ENCODE measurements at regions not wholly inside any gene's neighbourhood (a gene's known extent, or its start where the extent isn't known, plus 50 kb on each side); places are given as distances from the start of the nearest gene placed in this dataset.

GRCh38 chr4:90069151-90069550, 58.0 kb upstream of the CCSER1 start:
- POLR2A ChIA-PET, result no interaction called here
- no peak for ATAC-seq
- peaks cover 0 to 14% (median 0%) of the 10 kb centered on the region in 5 donors for H3K27me3 Mint-ChIP-seq
- H3K4me1 Mint-ChIP-seq, result peaks cover 0 to 10% (median 0%) of the 10 kb centered on the region in 4 donors
- H3K4me3 Mint-ChIP-seq, result no peak overlapping the region
- no peak overlapping the region for H3K27ac Mint-ChIP-seq
- no peak for DNase-seq
- no peaks in the 10 kb centered on the region for H3K9me3 Mint-ChIP-seq
- no peaks in the 10 kb centered on the region for H3K36me3 Mint-ChIP-seq

GRCh38 chr4:90071289-90072235, 55.6 kb upstream of the CCSER1 start:
- Mint-ChIP-seq H3K9me3 (no peaks in the 10 kb centered on the region), H3K4me3 (peak overlapping the region in 1 of 10 donors; percentile 34), H3K36me3 (no peaks in the 10 kb centered on the region), H3K27ac (no peak overlapping the region), H3K4me1 (peaks cover 0 to 12% (median 0%) of the 10 kb centered on the region in 4 donors), H3K27me3 (peaks cover 0 to 24% (median 2%) of the 10 kb centered on the region in 5 donors)
- POLR2A ChIA-PET, result no interaction called here
- ATAC-seq (no peak), DNase-seq (no peak)

- Mint-ChIP-seq H3K9me3 (peaks cover 0 to 1% (median 0%) of the 10 kb centered on the region in 9 donors), H3K27ac (no peak overlapping the region), H3K4me1 (peaks cover 0 to 12% (median 0%) of the 10 kb centered on the region in 4 donors), H3K27me3 (peaks cover 0 to 21% (median 3%) of the 10 kb centered on the region in 5 donors), H3K4me3 (no peak overlapping the region), H3K36me3 (no peaks in the 10 kb centered on the region)
- ATAC-seq, result no peak
- DNase-seq, result no peak
- POLR2A ChIA-PET, result no interaction called here
Observed at GRCh38 chr4:90074322-90074886, 52.8 kb upstream of the CCSER1 start.
